HepG2 (cell line): ENCODE measurements at regions not wholly inside any gene's neighbourhood (a gene's known extent, or its start where the extent isn't known, plus 50 kb on each side); places are given as distances from the start of the nearest gene placed in this dataset.

ENCODE experiments used
- ELF3 ChIP-seq: IDR thresholded peaks from 2 replicates; pipeline ENCODE4 v1.6.1; 2016; ENCODE audit warnings: missing genetic modification reagents, missing compliant biosample characterization
- FOXA1 ChIP-seq, 2 experiments: fragments of 450-650 bp in 1 of 2; sonication (generic) in 1 of 2; formaldehyde crosslinking in 1 of 2; IDR thresholded peaks; 2 replicates each; pipeline versions ENCODE4 v1.4.0 to v1.6.1; 2016 to 2020; ENCODE audit warnings: missing genetic modification reagents in 1 of 2
- FOXO1 ChIP-seq: sonication (generic); formaldehyde crosslinking; IDR thresholded peaks from 2 replicates; pipeline ENCODE4 v1.4.0; 2020; ENCODE audit warnings: missing genetic modification reagents
- IRF2 ChIP-seq: IDR thresholded peaks from 2 replicates; pipeline ENCODE4 v1.6.1; 2018; ENCODE audit warnings: missing genetic modification reagents, missing compliant biosample characterization
- MTA3 ChIP-seq: sonication (generic); formaldehyde crosslinking; IDR thresholded peaks from 2 replicates; pipeline ENCODE4 v1.4.0; 2020; ENCODE audit warnings: missing genetic modification reagents
- POLR2AphosphoS5 ChIP-seq: IDR thresholded peaks from 2 replicates; pipeline ENCODE4 v1.6.1; 2012; ENCODE audit warnings: low read depth, low read length
- RNF2 ChIP-seq: fragments of 450-650 bp; conservative IDR thresholded peaks from 2 replicates; pipeline ENCODE4 v1.6.1; 2016; ENCODE audit warnings: low read depth
- ZNF335 ChIP-seq: sonication (generic); formaldehyde crosslinking; IDR thresholded peaks from 2 replicates; pipeline ENCODE4 v1.4.0; 2020; ENCODE audit warnings: missing genetic modification reagents
- TF ChIP-seq, protein P1 (sequence below): fragments of 450-650 bp; IDR thresholded peaks from 2 replicates; pipeline ENCODE4 v1.6.1; 2016
- TF ChIP-seq, protein P2 (sequence below): sonication (generic); formaldehyde crosslinking; IDR thresholded peaks from 2 replicates; pipeline ENCODE4 v1.5.0; 2020; ENCODE audit warnings: mild to moderate bottlenecking, missing genetic modification reagents, moderate library complexity
- TF ChIP-seq, protein P3 (sequence below): sonication (generic); formaldehyde crosslinking; conservative IDR thresholded peaks from 2 replicates; pipeline ENCODE4 v1.8.0; 2022; ENCODE audit warnings: low read depth, missing genetic modification reagents

DNA sequence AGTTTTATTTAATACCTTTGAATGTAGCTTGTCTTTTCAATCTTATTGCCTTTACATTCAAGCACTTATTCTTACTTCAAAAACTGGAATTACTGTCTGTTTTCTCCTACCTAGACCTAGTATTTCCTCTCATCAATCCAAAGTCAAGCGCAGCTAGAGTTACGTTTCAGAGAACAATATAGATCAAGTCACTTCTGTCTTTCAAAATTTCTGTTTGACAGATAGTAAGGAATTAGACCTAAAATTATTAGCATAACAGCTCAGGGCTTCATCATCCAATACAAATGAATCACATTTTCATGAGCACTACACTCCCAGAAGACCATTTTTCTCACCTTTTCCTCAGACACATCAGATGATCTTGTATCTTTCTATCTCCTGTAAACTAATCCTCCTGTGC is 170.6 kb downstream of the CCDC59 start:
- TF ChIP-seq POLR2AphosphoS5 (no peak), IRF2 (no peak), FOXA1 (IDR thresholded peaks at IDR 0.05) (no peak), FOXA1 (CRISPR knock-in tag; IDR thresholded peaks at IDR 0.05) (no peak), ZNF335 (no peak), MTA3 (CRISPR knock-in tag) (no peak), ELF3 (CRISPR knock-in tag) (no peak), RNF2 (no peak), FOXO1 (CRISPR knock-in tag) (no peak)
- TF ChIP-seq, protein P1, sequence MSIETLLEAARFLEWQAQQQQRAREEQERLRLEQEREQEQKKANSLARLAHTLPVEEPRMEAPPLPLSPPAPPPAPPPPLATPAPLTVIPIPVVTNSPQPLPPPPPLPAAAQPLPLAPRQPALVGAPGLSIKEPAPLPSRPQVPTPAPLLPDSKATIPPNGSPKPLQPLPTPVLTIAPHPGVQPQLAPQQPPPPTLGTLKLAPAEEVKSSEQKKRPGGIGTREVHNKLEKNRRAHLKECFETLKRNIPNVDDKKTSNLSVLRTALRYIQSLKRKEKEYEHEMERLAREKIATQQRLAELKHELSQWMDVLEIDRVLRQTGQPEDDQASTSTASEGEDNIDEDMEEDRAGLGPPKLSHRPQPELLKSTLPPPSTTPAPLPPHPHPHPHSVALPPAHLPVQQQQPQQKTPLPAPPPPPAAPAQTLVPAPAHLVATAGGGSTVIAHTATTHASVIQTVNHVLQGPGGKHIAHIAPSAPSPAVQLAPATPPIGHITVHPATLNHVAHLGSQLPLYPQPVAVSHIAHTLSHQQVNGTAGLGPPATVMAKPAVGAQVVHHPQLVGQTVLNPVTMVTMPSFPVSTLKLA, result no peak
- TF ChIP-seq, protein P2, sequence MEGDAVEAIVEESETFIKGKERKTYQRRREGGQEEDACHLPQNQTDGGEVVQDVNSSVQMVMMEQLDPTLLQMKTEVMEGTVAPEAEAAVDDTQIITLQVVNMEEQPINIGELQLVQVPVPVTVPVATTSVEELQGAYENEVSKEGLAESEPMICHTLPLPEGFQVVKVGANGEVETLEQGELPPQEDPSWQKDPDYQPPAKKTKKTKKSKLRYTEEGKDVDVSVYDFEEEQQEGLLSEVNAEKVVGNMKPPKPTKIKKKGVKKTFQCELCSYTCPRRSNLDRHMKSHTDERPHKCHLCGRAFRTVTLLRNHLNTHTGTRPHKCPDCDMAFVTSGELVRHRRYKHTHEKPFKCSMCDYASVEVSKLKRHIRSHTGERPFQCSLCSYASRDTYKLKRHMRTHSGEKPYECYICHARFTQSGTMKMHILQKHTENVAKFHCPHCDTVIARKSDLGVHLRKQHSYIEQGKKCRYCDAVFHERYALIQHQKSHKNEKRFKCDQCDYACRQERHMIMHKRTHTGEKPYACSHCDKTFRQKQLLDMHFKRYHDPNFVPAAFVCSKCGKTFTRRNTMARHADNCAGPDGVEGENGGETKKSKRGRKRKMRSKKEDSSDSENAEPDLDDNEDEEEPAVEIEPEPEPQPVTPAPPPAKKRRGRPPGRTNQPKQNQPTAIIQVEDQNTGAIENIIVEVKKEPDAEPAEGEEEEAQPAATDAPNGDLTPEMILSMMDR (CRISPR knock-in tag), result no peak
- TF ChIP-seq, protein P3, sequence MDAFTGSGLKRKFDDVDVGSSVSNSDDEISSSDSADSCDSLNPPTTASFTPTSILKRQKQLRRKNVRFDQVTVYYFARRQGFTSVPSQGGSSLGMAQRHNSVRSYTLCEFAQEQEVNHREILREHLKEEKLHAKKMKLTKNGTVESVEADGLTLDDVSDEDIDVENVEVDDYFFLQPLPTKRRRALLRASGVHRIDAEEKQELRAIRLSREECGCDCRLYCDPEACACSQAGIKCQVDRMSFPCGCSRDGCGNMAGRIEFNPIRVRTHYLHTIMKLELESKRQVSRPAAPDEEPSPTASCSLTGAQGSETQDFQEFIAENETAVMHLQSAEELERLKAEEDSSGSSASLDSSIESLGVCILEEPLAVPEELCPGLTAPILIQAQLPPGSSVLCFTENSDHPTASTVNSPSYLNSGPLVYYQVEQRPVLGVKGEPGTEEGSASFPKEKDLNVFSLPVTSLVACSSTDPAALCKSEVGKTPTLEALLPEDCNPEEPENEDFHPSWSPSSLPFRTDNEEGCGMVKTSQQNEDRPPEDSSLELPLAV (CRISPR knock-in tag), result no peak
